Peyer's patch (tissue), 4 donors: ENCODE measurements at regions not wholly inside any gene's neighbourhood (a gene's known extent, or its start where the extent isn't known, plus 50 kb on each side); places are given as distances from the start of the nearest gene placed in this dataset.

ENCODE experiments used
- DNase-seq, 3 donors: peaks; one replicate each; pipeline ENCODE4 v3.0.0-alpha.2; 2017 to 2019
- H3K27ac ChIP-seq, 4 donors: fragments of 200-600 bp; sonication (generic); one replicate each; pipeline ENCODE4 v1.5.1; 2016 to 2019
- H3K27me3 ChIP-seq, 2 donors: fragments of 200-600 bp; sonication (generic); one replicate each; pipeline ENCODE4 v1.5.1; 2019
- H3K36me3 ChIP-seq, 3 donors: fragments of 200-600 bp; sonication (generic); one replicate each; pipeline ENCODE4 v1.5.1; 2016 to 2019
- H3K4me1 ChIP-seq, 4 donors: fragments of 200-600 bp; sonication (generic); one replicate each; pipeline ENCODE4 v1.5.1; 2016 to 2019
- H3K4me3 ChIP-seq, 4 donors: fragments of 200-600 bp; sonication (generic); 1 replicate in 3 of 4; 2 replicates in 1 of 4; pipeline ENCODE4 v1.5.1; 2016 to 2019; ENCODE audit warnings: mild to moderate bottlenecking in 1 of 4
- H3K9me3 ChIP-seq, 4 donors: fragments of 200-600 bp; sonication (generic); one replicate each; pipeline ENCODE4 v1.5.1; 2016 to 2019; ENCODE audit warnings: mild to moderate bottlenecking in 1 of 4
- POLR2A ChIP-seq, 2 donors: fragments of 450-650 bp; IDR thresholded peaks; one replicate each; pipeline ENCODE4 v1.5.1; 2017; ENCODE audit warnings: antibody characterized with exemption in 2 of 2, mild to moderate bottlenecking in 2 of 2, moderate library complexity in 2 of 2
- TF ChIP-seq, protein P1 (sequence below), 6 experiments: fragments of 450-650 bp in 4 of 6; fragments of 200-600 bp in 2 of 6; sonication (generic) in 1 of 6; IDR thresholded peaks; one replicate each; pipeline ENCODE4 v1.5.1; 2017 to 2019; ENCODE audit warnings: antibody characterized with exemption in 6 of 6, mild to moderate bottlenecking in 3 of 6, moderate library complexity in 1 of 6

DNA sequence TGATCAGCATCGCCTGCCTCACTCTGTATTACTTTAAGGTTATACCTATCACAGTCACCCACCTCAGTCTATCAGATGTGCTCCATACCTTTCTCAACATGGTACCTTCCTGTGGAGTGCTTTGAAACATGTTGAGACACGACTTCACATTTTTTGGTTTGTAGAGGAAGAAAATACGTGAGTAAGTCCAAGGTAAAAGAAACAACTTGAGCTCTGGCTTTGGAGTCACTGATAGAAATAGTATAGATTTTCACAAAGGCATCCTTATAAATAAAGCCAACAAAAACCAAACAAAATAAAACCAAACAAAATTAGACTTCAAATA is 77.5 kb upstream of the HMHB1 start:
- Histone ChIP-seq H3K4me1 (no peaks in the 10 kb centered on the region), H3K9me3 (no peaks in the 10 kb centered on the region), H3K27ac (no peak overlapping the region), H3K4me3 (no peak overlapping the region), H3K27me3 (no peaks in the 10 kb centered on the region), H3K36me3 (no peaks in the 10 kb centered on the region)
- no peak for DNase-seq
- no peak for TF ChIP-seq POLR2A (IDR thresholded peaks at IDR 0.05)
- TF ChIP-seq, protein P1, sequence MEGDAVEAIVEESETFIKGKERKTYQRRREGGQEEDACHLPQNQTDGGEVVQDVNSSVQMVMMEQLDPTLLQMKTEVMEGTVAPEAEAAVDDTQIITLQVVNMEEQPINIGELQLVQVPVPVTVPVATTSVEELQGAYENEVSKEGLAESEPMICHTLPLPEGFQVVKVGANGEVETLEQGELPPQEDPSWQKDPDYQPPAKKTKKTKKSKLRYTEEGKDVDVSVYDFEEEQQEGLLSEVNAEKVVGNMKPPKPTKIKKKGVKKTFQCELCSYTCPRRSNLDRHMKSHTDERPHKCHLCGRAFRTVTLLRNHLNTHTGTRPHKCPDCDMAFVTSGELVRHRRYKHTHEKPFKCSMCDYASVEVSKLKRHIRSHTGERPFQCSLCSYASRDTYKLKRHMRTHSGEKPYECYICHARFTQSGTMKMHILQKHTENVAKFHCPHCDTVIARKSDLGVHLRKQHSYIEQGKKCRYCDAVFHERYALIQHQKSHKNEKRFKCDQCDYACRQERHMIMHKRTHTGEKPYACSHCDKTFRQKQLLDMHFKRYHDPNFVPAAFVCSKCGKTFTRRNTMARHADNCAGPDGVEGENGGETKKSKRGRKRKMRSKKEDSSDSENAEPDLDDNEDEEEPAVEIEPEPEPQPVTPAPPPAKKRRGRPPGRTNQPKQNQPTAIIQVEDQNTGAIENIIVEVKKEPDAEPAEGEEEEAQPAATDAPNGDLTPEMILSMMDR (IDR thresholded peaks at IDR 0.05), result no peak

DNA sequence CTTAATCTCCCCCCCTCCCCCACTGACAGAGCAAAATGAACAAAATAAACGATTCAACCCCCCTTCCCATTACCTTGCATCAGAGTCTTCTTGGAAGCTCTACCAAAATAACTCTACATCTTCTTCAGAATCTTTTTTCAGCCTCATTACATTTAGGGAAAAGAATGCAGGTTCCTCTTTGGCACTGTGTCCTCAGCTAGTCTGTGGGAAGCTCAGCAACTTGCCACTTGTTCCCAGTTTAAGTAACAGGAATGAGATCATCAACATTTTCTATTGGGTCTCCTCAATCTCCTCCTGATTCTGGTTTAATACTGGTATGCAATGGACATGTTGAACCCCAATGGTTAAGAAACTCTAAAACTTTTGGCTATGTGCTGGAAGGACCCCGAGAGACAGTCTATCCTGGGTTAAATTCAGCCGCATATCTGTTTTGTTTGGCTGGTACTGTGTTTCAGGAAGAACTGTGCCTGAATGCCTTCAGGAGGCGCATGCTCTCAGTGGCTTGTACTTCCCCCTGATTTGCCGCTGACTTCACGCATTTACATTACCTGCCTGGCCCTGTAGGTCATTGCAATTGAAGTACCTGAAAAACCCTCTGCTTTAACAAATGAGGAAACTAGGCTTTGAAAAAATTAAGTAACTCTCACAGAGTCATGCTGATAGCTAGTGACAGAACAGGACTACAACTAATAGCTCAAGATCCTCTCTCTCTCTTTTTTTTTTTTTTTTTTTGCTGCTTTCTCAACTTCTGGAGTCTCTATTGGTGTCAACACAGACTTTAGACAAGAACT is 78.1 kb upstream of the HMHB1 start:
- Histone ChIP-seq H3K4me1 (no peaks in the 10 kb centered on the region), H3K27ac (no peak overlapping the region), H3K4me3 (no peak overlapping the region), H3K27me3 (no peaks in the 10 kb centered on the region), H3K36me3 (no peaks in the 10 kb centered on the region), H3K9me3 (no peaks in the 10 kb centered on the region)
- TF ChIP-seq, protein P1 (IDR thresholded peaks at IDR 0.05), result no peak
- TF ChIP-seq POLR2A (IDR thresholded peaks at IDR 0.05), result no peak
- DNase-seq, result no peak

DNA sequence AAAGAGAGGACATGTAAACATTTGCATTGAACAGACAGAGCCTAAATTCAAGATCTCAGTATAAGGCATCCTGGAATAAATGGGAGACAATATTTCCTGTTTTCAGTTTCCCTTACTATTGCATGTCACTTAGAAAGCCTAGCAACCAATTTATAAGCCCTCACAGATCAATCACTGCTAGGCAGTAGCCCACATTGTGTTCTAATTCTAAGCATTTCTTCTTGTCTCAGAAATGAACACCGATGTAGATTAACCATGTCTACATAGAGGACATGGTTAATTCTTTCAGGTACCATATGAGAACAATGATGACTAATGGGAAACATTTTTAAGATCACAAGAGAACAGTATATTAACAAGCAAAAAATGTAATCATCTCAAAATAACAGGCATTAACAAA is 79.6 kb upstream of the HMHB1 start:
- Histone ChIP-seq H3K9me3 (no peaks in the 10 kb centered on the region), H3K36me3 (no peaks in the 10 kb centered on the region), H3K4me1 (no peaks in the 10 kb centered on the region), H3K27ac (no peak overlapping the region), H3K27me3 (no peaks in the 10 kb centered on the region), H3K4me3 (no peak overlapping the region)
- TF ChIP-seq POLR2A (IDR thresholded peaks at IDR 0.05), result no peak
- TF ChIP-seq, protein P1 (IDR thresholded peaks at IDR 0.05), result no peak
- DNase-seq, result no peak

DNA sequence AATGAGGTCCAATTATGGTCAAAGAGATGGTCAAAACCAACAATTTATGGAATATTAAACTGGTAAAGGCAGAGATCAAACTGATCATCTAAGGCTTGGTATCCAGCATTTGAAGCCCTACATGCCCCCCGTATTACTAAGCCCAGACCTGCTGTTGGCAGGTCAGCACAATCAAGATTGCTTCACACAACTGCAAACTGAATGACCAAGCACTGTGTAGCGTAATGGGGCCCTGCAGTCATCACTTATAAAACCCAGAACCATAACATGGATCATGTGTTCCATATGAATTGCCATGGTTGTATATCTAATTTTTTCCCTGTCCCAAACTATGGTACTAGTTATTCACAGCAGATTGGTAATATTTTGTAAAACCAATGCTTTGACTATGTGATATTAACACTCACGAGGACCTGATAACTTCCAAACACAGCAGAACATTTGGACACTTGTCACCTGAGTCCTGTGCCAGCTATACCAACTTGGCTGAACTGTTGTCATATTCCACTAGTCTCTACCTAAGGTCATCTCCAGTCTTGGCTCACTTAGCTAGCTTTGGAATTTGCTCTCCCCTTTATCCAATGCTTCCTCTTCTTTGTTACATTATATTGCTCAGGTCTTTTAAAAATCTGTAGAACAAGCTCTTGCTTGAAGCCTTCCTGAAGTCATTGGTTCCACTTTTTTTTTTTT is 81.7 kb upstream of the HMHB1 start:
- Histone ChIP-seq H3K27me3 (no peaks in the 10 kb centered on the region), H3K27ac (no peak overlapping the region), H3K36me3 (no peaks in the 10 kb centered on the region), H3K4me1 (no peaks in the 10 kb centered on the region), H3K9me3 (no peaks in the 10 kb centered on the region), H3K4me3 (no peak overlapping the region)
- TF ChIP-seq POLR2A (IDR thresholded peaks at IDR 0.05), result no peak
- TF ChIP-seq, protein P1 (IDR thresholded peaks at IDR 0.05), result no peak
- DNase-seq, result no peak

DNA sequence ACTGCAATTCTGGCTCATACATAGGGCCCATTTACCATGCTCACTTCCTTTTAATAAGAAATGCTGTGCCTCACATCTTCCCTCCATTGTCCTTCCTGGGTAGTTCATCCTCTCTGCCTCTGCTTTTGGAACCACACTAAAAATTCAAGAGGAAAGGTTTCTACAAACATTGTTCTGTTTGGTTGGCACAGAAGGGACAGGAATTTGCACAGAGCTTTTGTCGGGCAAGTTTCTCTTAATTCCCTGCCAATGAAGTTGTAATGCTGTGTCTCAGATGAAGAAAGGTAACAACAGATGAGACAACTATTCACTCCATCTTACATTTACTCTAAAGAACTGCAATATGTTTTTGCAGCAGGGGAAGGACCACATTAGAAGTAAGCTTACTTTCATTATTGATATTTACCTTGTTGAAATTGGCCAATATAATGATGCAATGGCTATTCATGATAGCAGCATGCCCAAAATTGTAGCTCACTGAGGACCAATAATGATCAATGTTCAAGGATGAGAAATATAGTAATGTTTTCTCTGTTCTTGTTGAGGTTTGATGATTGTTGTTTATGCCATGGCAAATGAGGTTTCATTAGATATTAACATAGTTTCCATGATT is 82.5 kb upstream of the HMHB1 start:
- Histone ChIP-seq H3K27ac (no peak overlapping the region), H3K4me1 (no peaks in the 10 kb centered on the region), H3K4me3 (no peak overlapping the region), H3K27me3 (no peaks in the 10 kb centered on the region), H3K9me3 (no peaks in the 10 kb centered on the region), H3K36me3 (no peaks in the 10 kb centered on the region)
- TF ChIP-seq POLR2A (IDR thresholded peaks at IDR 0.05), result no peak
- TF ChIP-seq, protein P1 (IDR thresholded peaks at IDR 0.05), result no peak
- DNase-seq, result no peak
